ENCODE measurements at regions not wholly inside any gene's neighbourhood (a gene's known extent, or its start where the extent isn't known, plus 50 kb on each side); places are given as distances from the start of the nearest gene placed in this dataset.

- Mint-ChIP-seq H3K9me3 (no peaks in the 10 kb centered on the region), H3K36me3 (ENCODE audit: low read depth) (no peaks in the 10 kb centered on the region), H3K4me3 (no peak overlapping the region), H3K27ac (no peak overlapping the region), H3K27me3 (peaks cover 10% of the 10 kb centered on the region), H3K4me1 (peaks cover 4% of the 10 kb centered on the region)
- no peak for ATAC-seq (replicated peaks)
Observed at GRCh38 chr2:196413821-196414274, 225.7 kb upstream of the CCDC150 start.

- Mint-ChIP-seq H3K27ac (peak overlapping the region; percentile 68), H3K27me3 (peaks cover 13% of the 10 kb centered on the region), H3K36me3 (ENCODE audit: low read depth) (no peaks in the 10 kb centered on the region), H3K4me3 (peak overlapping the region; percentile 76), H3K9me3 (no peaks in the 10 kb centered on the region), H3K4me1 (peaks cover 4% of the 10 kb centered on the region)
- peak; percentile 80 for ATAC-seq (replicated peaks)
Observed at GRCh38 chr2:196415384-196415783, 224.1 kb upstream of the CCDC150 start.

- ATAC-seq (replicated peaks): no peak
- no peak overlapping the region for H3K27ac Mint-ChIP-seq
- H3K4me3 Mint-ChIP-seq: no peak overlapping the region
- H3K27me3 Mint-ChIP-seq: peaks cover 10% of the 10 kb centered on the region
- H3K36me3 Mint-ChIP-seq (ENCODE audit: low read depth): no peaks in the 10 kb centered on the region
- H3K9me3 Mint-ChIP-seq: no peaks in the 10 kb centered on the region
- peaks cover 4% of the 10 kb centered on the region for H3K4me1 Mint-ChIP-seq
Observed at GRCh38 chr2:196420143-196420542, 219.4 kb upstream of the CCDC150 start.

DNA sequence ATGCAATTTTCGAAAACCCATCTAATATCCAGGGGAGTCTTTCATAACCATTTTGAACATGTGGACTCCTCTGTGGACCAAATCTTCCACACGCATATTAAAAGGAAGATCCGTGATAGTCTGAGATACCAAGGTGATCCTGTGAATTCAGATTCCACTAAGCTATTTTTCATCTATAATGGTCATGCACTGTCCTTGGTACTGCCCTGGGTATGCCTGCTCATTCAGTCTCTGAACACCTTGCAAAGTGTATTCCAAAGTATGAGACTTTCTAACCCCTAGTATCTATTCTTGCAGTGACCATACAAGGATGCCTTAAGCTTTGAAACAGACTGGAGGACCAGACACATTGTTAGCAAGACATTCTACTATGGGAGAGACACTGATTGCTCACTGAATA lies 217.6 kb upstream of the CCDC150 start:
- ATAC-seq (replicated peaks): no peak
- Mint-ChIP-seq H3K27ac (no peak overlapping the region), H3K27me3 (peaks cover 10% of the 10 kb centered on the region), H3K4me1 (no peaks in the 10 kb centered on the region), H3K36me3 (ENCODE audit: low read depth) (no peaks in the 10 kb centered on the region), H3K9me3 (no peaks in the 10 kb centered on the region), H3K4me3 (no peak overlapping the region)

- no peaks in the 10 kb centered on the region for H3K4me1 Mint-ChIP-seq
- H3K27me3 Mint-ChIP-seq: peaks cover 10% of the 10 kb centered on the region
- no peaks in the 10 kb centered on the region for H3K9me3 Mint-ChIP-seq
- ATAC-seq (replicated peaks): no peak
- H3K36me3 Mint-ChIP-seq (ENCODE audit: low read depth): no peaks in the 10 kb centered on the region
- no peak overlapping the region for H3K4me3 Mint-ChIP-seq
- no peak overlapping the region for H3K27ac Mint-ChIP-seq
Observed at GRCh38 chr2:196422361-196422760, 217.2 kb upstream of the CCDC150 start.

- no peak for ATAC-seq (replicated peaks)
- Mint-ChIP-seq H3K27me3 (peaks cover 24% of the 10 kb centered on the region), H3K4me3 (no peak overlapping the region), H3K4me1 (no peaks in the 10 kb centered on the region), H3K36me3 (ENCODE audit: low read depth) (no peaks in the 10 kb centered on the region), H3K27ac (no peak overlapping the region), H3K9me3 (no peaks in the 10 kb centered on the region)
Observed at GRCh38 chr2:196426122-196426521, 213.4 kb upstream of the CCDC150 start.

DNA sequence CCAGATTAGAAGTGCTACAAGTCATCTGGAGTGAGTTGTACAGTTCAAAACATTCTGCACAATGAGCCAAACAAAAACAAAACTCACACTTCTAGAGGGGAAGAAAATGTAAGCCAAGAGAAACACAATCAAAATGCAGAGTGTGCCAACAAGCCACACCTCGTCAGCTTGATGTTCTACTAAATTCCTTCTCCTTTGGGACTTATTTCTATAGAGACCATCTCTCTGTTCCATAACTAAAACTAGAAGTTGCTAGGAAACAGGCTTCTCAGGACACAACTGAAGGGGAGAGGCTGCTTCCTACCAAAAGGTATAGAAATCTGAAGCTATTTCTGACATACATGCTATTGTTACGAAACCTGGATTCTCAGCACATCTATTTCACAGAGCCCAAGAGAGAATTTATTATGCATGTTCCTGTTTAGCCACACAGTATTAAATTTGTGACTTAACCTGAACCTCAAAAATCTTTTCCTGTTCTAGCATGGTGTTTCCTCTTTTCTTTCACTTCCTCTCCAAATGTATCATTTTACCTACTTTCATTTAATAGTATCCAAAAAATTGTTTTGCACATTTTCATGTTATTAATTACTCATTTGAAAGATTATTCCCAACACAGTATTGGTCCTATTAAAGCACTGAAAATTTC lies 211.4 kb upstream of the CCDC150 start:
- no peak for ATAC-seq (replicated peaks)
- Mint-ChIP-seq H3K36me3 (ENCODE audit: low read depth) (no peaks in the 10 kb centered on the region), H3K4me1 (no peaks in the 10 kb centered on the region), H3K4me3 (no peak overlapping the region), H3K9me3 (no peaks in the 10 kb centered on the region), H3K27me3 (peaks cover 20% of the 10 kb centered on the region), H3K27ac (no peak overlapping the region)

DNA sequence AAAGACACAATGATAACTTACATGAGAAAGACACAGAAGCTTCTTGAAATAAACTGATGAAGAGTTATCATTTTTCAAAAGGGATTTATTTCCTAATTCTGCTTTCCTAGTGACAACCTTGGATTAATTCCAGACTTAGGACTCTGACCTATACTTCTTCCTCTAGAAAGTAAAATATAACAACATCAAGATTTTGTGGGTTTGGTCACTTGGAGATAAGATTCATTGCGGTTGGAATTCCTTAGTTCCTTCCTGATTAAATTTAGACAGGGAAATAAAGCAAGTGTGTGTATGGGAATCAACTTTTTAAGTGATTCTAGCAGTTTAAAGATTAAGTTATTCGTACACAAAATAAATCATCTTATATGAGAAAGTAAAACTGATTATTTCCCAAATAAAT lies 208.4 kb upstream of the CCDC150 start:
- Mint-ChIP-seq H3K36me3 (ENCODE audit: low read depth) (no peaks in the 10 kb centered on the region), H3K27me3 (peaks cover 20% of the 10 kb centered on the region), H3K4me3 (no peak overlapping the region), H3K27ac (no peak overlapping the region), H3K4me1 (no peaks in the 10 kb centered on the region), H3K9me3 (no peaks in the 10 kb centered on the region)
- ATAC-seq (replicated peaks): no peak

DNA sequence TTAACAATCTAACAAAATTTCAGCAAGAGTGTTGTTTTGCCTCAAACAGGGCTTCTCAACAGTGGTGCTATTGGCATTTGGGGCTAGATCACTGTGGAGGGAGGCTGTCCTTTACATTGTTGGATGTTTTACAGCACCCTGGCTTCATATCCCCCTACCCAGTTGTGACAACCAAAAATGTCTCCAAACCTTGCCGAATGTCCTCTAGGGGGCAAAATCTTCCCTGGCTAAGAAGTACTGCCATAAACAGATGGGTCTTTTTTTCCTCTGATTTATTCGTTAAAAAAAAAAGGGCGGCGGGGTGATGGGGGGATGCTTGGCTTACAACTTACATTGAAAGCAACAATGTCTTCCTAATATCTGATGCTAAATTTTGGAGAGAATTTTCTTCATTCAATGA lies 207.6 kb upstream of the CCDC150 start:
- H3K36me3 Mint-ChIP-seq (ENCODE audit: low read depth): no peaks in the 10 kb centered on the region
- H3K4me1 Mint-ChIP-seq: no peaks in the 10 kb centered on the region
- ATAC-seq (replicated peaks): no peak
- no peak overlapping the region for H3K4me3 Mint-ChIP-seq
- H3K27me3 Mint-ChIP-seq: peaks cover 20% of the 10 kb centered on the region
- no peaks in the 10 kb centered on the region for H3K9me3 Mint-ChIP-seq
- H3K27ac Mint-ChIP-seq: no peak overlapping the region

GRCh38 chr2:196433116-196433515 lies 206.4 kb upstream of the CCDC150 start:
- ATAC-seq (replicated peaks): no peak
- Mint-ChIP-seq H3K27me3 (peaks cover 25% of the 10 kb centered on the region), H3K4me3 (no peak overlapping the region), H3K4me1 (no peaks in the 10 kb centered on the region), H3K36me3 (ENCODE audit: low read depth) (no peaks in the 10 kb centered on the region), H3K27ac (no peak overlapping the region), H3K9me3 (no peaks in the 10 kb centered on the region)

GRCh38 chr2:196434217-196434616 lies 205.3 kb upstream of the CCDC150 start:
- no peaks in the 10 kb centered on the region for H3K9me3 Mint-ChIP-seq
- no peak for ATAC-seq (replicated peaks)
- peaks cover 18% of the 10 kb centered on the region for H3K27me3 Mint-ChIP-seq

GRCh38 chr2:196435189-196435588 lies 204.3 kb upstream of the CCDC150 start:
- no peak overlapping the region for H3K4me3 Mint-ChIP-seq
- no peaks in the 10 kb centered on the region for H3K36me3 Mint-ChIP-seq (ENCODE audit: low read depth)
- H3K9me3 Mint-ChIP-seq: no peaks in the 10 kb centered on the region
- no peak overlapping the region for H3K27ac Mint-ChIP-seq
- no peaks in the 10 kb centered on the region for H3K4me1 Mint-ChIP-seq
- ATAC-seq (replicated peaks): no peak
- H3K27me3 Mint-ChIP-seq: peaks cover 17% of the 10 kb centered on the region

More at GRCh38 chr2:196434217-196434616, 205.3 kb upstream of the CCDC150 start:
- Mint-ChIP-seq H3K4me1 (no peaks in the 10 kb centered on the region), H3K36me3 (ENCODE audit: low read depth) (no peaks in the 10 kb centered on the region), H3K27ac (no peak overlapping the region), H3K4me3 (no peak overlapping the region)

DNA sequence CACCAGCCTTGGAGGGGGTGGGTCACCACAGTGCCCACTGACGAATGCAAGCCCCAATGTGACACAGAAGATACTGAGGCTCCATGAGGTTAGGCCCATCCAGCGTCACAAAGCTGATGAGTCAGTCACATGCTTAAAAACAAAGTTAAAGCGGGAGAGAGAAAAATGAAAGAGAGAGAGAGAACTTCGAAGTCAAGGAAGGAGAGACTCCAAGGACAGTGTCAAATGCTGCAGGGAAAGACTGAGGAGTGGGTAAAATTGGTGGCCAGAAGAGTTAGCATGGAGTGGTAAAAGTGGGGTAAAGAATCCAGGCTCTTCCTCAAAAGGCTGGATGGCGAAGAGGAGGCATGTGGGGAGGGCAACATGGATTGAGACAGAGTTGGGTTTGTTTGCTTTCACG lies 201.9 kb upstream of the CCDC150 start:
- no peak for ATAC-seq (replicated peaks)
- Mint-ChIP-seq H3K4me1 (no peaks in the 10 kb centered on the region), H3K36me3 (ENCODE audit: low read depth) (no peaks in the 10 kb centered on the region), H3K27ac (no peak overlapping the region), H3K9me3 (no peaks in the 10 kb centered on the region), H3K27me3 (peaks cover 9% of the 10 kb centered on the region), H3K4me3 (no peak overlapping the region)

- ATAC-seq (replicated peaks): no peak
- H3K4me1 Mint-ChIP-seq: no peaks in the 10 kb centered on the region
- no peak overlapping the region for H3K27ac Mint-ChIP-seq
- no peaks in the 10 kb centered on the region for H3K9me3 Mint-ChIP-seq
- H3K4me3 Mint-ChIP-seq: no peak overlapping the region
- no peaks in the 10 kb centered on the region for H3K36me3 Mint-ChIP-seq (ENCODE audit: low read depth)
- peaks cover 9% of the 10 kb centered on the region for H3K27me3 Mint-ChIP-seq
Observed at GRCh38 chr2:196439760-196440159, 199.8 kb upstream of the CCDC150 start.

DNA sequence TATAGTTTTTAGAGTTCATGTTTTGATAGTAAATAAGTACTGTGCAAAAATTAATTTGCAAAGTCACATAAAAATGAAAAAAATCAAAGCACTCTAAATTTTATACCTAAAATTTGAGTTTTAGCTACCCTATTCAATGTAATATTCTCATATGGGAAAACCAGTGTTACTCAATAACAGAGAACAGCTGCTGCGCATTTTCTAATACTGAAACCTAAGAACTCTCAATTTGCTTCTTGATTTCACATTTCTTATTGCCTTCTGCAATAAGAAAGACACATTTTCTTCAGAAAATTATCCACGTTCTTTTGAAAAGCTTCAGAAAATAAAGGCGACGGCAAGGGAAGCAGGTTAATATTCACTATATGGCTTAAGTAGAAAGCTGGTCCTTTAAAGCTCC lies 199.1 kb upstream of the CCDC150 start:
- H3K4me1 Mint-ChIP-seq: no peaks in the 10 kb centered on the region
- H3K9me3 Mint-ChIP-seq: no peaks in the 10 kb centered on the region
- ATAC-seq (replicated peaks): no peak
- H3K27ac Mint-ChIP-seq: no peak overlapping the region
- no peaks in the 10 kb centered on the region for H3K36me3 Mint-ChIP-seq (ENCODE audit: low read depth)
- no peak overlapping the region for H3K4me3 Mint-ChIP-seq
- H3K27me3 Mint-ChIP-seq: peaks cover 9% of the 10 kb centered on the region

DNA sequence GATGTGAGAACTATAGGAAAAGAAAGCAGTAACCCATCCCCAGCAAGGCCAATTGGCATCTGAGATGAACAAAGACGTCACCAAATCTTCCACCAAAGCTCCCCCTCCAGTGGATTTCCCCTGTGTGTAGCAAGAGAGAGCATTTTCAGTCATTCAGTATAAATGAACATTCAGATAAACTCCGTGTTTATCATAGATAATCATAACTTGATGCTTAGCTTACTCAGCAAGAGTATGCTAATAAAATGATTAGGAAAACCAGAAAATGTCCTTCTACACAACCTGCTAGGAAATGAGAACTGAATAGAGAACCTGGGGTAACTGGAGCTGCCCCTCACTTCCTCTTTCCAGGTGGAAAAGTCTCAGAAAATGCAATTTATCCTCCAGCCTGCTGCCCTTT lies 198.0 kb upstream of the CCDC150 start:
- no peak for ATAC-seq (replicated peaks)
- H3K36me3 Mint-ChIP-seq (ENCODE audit: low read depth): no peaks in the 10 kb centered on the region
- no peaks in the 10 kb centered on the region for H3K9me3 Mint-ChIP-seq
- H3K27ac Mint-ChIP-seq: no peak overlapping the region
- no peak overlapping the region for H3K4me3 Mint-ChIP-seq
- H3K4me1 Mint-ChIP-seq: no peaks in the 10 kb centered on the region
- peaks cover 12% of the 10 kb centered on the region for H3K27me3 Mint-ChIP-seq

Data from activated T-helper 17 cell treated with anti-CD3 and anti-CD28 coated beads, Interleukin-2, amount 50 U/mL, for 72 hours (primary cell).